GM19328 (cell line): ENCODE measurements at regions not wholly inside any gene's neighbourhood (a gene's known extent, or its start where the extent isn't known, plus 50 kb on each side); places are given as distances from the start of the nearest gene placed in this dataset.

Experiments used
- ATAC-seq: cut with Tn5 transposase; IDR thresholded peaks from one replicate; pipeline ENCODE4 v1.9.1; 2021; ENCODE audit warnings: mild to moderate bottlenecking, moderate library complexity; ENCODE audit not compliant: unreplicated experiment

GRCh38 chr2:3005859-3006501 lies 371.6 kb downstream of the EIPR1 start:
- no peak for ATAC-seq

DNA sequence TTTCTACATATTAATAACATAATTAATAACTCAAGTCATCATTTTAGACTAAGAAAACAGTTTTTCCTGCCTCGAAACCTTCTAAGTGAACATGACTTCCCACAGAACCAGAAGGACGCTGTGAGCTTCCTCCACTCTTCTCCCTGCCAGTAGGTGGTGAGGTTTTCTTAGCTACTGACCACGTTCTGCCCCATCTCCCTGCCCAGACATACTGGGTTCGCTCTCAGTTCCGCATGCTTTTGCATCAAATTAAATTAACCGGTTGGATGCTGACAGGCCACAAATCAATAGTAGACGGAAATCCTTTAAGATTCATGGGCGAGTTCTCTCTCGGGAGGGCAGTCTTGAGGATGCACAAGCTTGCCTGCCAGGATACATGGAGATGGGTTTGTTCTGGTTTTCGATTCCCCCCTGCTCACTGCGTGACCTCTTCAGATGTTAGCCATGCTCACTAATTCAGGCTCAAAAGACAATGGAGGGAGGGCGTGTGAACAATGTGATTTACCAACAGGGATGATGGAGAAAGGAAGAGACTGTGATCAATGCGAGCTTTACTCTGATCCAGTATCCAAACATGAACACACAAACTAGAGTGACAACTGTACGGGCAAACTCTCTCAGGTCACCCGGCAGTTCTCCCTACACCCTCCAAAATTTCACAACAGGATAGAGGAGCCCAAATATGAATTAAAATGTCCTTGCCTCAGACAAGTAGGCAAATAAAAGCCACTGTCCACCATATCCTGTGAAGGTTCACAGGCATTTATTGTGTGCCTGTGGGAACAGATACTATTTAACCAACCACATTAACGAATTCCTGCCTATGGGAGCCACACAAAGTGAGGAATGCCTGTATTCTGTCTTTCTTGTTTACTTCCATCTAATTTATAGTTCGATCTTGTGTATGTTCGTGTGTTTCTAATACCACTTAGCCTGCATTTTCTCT lies 375.7 kb downstream of the EIPR1 start:
- no peak for ATAC-seq

GRCh38 chr2:3000968-3001367 lies 376.6 kb downstream of the EIPR1 start:
- no peak for ATAC-seq

GRCh38 chr2:3000125-3000524 lies 377.5 kb downstream of the EIPR1 start:
- ATAC-seq, result no peak

GRCh38 chr2:2998971-2999370 lies 378.6 kb downstream of the EIPR1 start:
- ATAC-seq, result no peak

- ATAC-seq, result no peak
Observed at GRCh38 chr2:2993172-2993692, 384.4 kb downstream of the EIPR1 start.

- ATAC-seq, result no peak
Observed at GRCh38 chr2:2992634-2993033, 385.0 kb downstream of the EIPR1 start.

- no peak for ATAC-seq
Observed at GRCh38 chr2:2985020-2985419, 392.6 kb downstream of the EIPR1 start.

DNA sequence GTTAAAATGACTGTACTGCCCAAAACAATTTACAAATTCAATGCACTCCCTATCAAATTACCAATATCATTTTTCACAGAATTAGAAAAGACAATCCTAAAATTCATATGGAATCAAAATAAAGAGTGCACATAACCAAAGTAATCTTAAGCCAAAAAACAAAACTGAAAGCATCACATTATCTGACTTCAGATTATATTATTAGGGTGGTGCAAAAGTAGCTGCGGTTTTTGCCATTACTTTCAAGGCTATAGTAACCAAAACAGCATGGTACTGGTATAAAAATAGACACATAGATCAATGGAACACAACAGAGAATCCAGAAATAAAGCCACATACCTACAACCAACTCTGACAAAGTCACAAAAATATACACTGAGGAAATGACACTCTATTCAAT lies 396.6 kb downstream of the EIPR1 start:
- ATAC-seq, result no peak

GRCh38 chr2:2974982-2975381 lies 402.6 kb downstream of the EIPR1 start:
- no peak for ATAC-seq

DNA sequence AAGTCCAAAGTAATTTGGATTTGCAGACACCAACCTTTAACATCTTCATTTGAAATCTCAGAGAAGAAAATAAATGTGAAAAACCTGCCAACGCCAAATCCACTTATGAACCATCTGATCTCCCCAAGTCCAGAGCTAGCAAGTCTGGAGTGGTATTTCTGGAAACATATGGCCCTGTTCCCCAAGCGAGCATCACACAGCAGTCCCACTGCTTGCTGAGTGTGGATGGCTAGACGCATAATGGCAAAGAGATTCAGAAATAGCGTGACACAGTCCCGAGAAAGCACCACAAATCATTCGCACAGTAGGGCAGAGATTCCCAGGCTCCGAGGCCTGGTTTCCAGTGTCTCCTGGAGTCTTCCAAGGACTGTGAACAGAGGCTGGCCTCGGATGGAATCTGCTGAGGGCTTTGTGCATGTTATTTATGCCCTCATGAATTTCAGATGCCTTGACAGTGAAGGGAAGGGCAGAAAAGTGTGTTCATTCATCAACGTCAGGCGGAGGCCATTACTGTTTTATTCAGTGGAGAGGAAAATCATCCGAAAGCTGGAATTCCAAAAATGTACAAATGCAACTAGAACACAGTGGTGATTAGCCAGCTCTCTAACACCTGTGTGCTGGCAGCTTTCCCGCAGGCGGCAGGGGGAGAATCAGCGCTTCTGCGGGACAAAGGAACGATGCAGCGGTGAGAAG lies 417.0 kb downstream of the EIPR1 start:
- no peak for ATAC-seq

- no peak for ATAC-seq
Observed at GRCh38 chr2:2950403-2950952, 427.1 kb downstream of the EIPR1 start.

GRCh38 chr2:2947406-2947805 lies 430.2 kb downstream of the EIPR1 start:
- ATAC-seq, result no peak

- ATAC-seq, result no peak
Observed at GRCh38 chr2:2942906-2943305, 434.7 kb downstream of the EIPR1 start.

DNA sequence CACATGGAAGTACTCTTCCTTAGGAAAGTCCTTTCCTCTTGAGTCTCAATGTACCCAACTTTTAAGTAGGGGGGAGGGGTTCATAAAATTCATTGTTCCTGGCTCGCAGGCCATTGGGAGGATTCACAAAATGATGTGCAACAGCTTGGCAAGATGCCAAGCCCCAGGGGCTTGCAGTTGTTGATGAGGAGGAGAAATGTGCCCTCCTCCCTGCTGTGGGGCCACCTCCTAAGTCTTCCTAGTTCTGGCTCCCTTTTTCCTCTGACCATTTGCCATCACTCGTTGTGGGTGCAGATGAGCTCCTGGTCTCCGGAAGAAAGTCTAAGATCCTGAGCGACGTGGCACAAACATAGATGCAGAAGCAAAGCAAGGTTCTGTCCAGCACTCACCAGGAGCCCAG lies 435.4 kb downstream of the EIPR1 start:
- no peak for ATAC-seq

- no peak for ATAC-seq
Observed at GRCh38 chr2:2941205-2941604, 436.4 kb downstream of the EIPR1 start.

DNA sequence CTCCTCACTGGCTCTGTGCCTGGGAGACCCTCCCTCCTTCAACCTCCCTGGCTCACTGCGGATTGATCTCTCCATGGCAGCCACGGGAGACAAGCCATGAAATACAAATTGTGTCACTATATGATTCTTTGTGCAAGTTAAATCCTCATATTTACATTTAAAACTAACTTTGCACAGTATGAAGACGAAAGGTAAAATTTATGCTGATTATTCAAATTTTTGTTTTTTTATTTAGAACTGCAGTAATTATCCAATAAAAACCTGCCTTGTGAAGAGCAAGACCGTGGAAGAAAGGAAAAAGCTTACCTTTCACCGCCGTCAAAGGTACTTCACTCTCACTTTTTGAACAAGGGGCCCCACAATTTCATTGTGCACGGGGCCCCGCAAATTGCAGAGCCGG lies 436.9 kb downstream of the EIPR1 start:
- no peak for ATAC-seq

GRCh38 chr2:2940061-2940460 lies 437.6 kb downstream of the EIPR1 start:
- no peak for ATAC-seq

GRCh38 chr2:2939078-2939795 lies 438.4 kb downstream of the EIPR1 start:
- no peak for ATAC-seq

DNA sequence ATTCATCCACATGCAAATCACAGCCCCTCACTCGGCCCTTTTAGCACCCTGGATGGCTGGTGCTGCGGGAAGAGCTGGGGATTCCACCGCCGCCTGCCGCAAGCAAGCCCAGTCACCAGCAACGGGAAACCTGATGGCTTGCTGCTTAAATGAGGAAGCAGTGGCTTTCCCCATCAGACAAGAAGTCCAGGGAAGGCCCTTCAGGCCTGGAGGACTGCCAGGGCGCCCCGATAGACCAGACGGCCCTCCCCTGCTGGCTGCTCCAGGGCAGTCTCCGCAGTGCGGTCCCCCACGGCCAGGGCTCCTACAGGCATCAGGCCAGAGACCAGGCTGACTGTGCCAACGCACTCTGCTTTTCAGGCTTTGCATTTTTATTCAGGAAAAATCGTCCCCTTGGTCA lies 439.1 kb downstream of the EIPR1 start:
- ATAC-seq, result no peak
